H1 (cell line): ENCODE measurements at regions not wholly inside any gene's neighbourhood (a gene's known extent, or its start where the extent isn't known, plus 50 kb on each side); places are given as distances from the start of the nearest gene placed in this dataset.

Source experiments
- CTCF ChIA-PET: fragments of 300-600 bp; sonication (Branson Sonifier 250); formaldehyde crosslinking; loops from one replicate; lab custom pipeline; 2021; ENCODE audit not compliant: partially characterized antibody; lab: Charles Lee
- POLR2A ChIA-PET: fragments of 300-600 bp; sonication (Branson Sonifier 250); formaldehyde crosslinking; loops from one replicate; lab custom pipeline; 2021; ENCODE audit warnings: inconsistent platforms; ENCODE audit not compliant: partially characterized antibody; lab: Charles Lee
- DNase-seq, 2 experiments: peaks; one replicate each; pipeline versions ENCODE4 v3.0.0 to v3.0.0-alpha.2; 2010 to 2022; ENCODE audit warnings: low spot score in 2 of 2, low read depth in 1 of 2, mixed read lengths in 1 of 2
- FAIRE-seq: peaks from 2 replicates; lab custom pipeline; 2011; peaks lifted over from hg19 to GRCh38; lab: Jason Lieb, UNC
- H2AFZ ChIP-seq: 2 replicates; pipeline ENCODE4 v1.8.1; 2012; ENCODE audit warnings: low read length, inconsistent platforms
- H2AK5ac ChIP-seq: 2 replicates; pipeline ENCODE4 v1.6.1; 2013; ENCODE audit warnings: low read depth, low read length
- H2BK120ac ChIP-seq: replicated peaks from 2 replicates; pipeline ENCODE3; 2013; ENCODE audit warnings: low read depth, low read length, inconsistent platforms
- H2BK12ac ChIP-seq: 2 replicates; pipeline ENCODE4 v1.6.1; 2013; ENCODE audit warnings: low read depth, low read length
- H2BK15ac ChIP-seq: 2 replicates; pipeline ENCODE4 v1.6.1; 2013; ENCODE audit warnings: low read length
- H2BK20ac ChIP-seq: 2 replicates; pipeline ENCODE4 v1.6.1; 2013; ENCODE audit warnings: low read length
- H2BK5ac ChIP-seq: 2 replicates; pipeline ENCODE4 v1.6.1; 2013; ENCODE audit warnings: low read depth, low read length
- H3K14ac ChIP-seq: 2 replicates; pipeline ENCODE4 v1.6.1; 2013; ENCODE audit warnings: inconsistent platforms; ENCODE audit not compliant: insufficient read length
- H3K18ac ChIP-seq: 2 replicates; pipeline ENCODE4 v1.6.1; 2013; ENCODE audit warnings: low read length; ENCODE audit errors: extremely low read depth
- H3K23ac ChIP-seq: 2 replicates; pipeline ENCODE4 v1.6.1; 2013; ENCODE audit warnings: inconsistent platforms; ENCODE audit not compliant: insufficient read length
- H3K23me2 ChIP-seq: 2 replicates; pipeline ENCODE4 v1.6.1; 2013; ENCODE audit warnings: low read depth, low read length
- H3K27ac ChIP-seq: 2 replicates; pipeline ENCODE4 v1.6.1; 2011; ENCODE audit warnings: low read depth, low read length, inconsistent platforms
- H3K27me3 ChIP-seq, 4 experiments: replicated peaks in 1 of 4; 1 replicate in 1 of 4; 2 replicates in 3 of 4; pipeline versions ENCODE4 v1.6.1 to v1.8.1; 2011 to 2013; ENCODE audit warnings: low read length in 3 of 4, mild to moderate bottlenecking in 3 of 4, inconsistent platforms in 2 of 4, mixed read lengths in 2 of 4, moderate library complexity in 1 of 4; ENCODE audit not compliant: control insufficient read depth in 3 of 4, insufficient read depth in 3 of 4; ENCODE audit errors: extremely low read depth in 1 of 4
- H3K36me3 ChIP-seq, 4 experiments: 2 replicates each; pipeline versions ENCODE4 v1.6.1 to v1.8.1; 2011 to 2013; ENCODE audit warnings: mild to moderate bottlenecking in 4 of 4, low read length in 3 of 4, moderate library complexity in 2 of 4, control low read depth in 1 of 4, inconsistent platforms in 1 of 4; ENCODE audit not compliant: insufficient read depth in 4 of 4, control insufficient read depth in 2 of 4
- H3K4ac ChIP-seq: replicated peaks from 2 replicates; pipeline ENCODE3; 2013; ENCODE audit warnings: low read length, low read depth, mixed read lengths, inconsistent platforms; ENCODE audit not compliant: insufficient read length
- H3K4me1 ChIP-seq, 4 experiments: replicated peaks in 1 of 4; 1 replicate in 1 of 4; 2 replicates in 3 of 4; pipeline versions ENCODE4 v1.6.1 to v1.8.1; 2011 to 2013; ENCODE audit warnings: low read length in 3 of 4, inconsistent platforms in 2 of 4, mixed read lengths in 1 of 4; ENCODE audit not compliant: insufficient read depth in 4 of 4, control insufficient read depth in 3 of 4
- H3K4me2 ChIP-seq, 2 experiments: 2 replicates each; pipeline versions ENCODE4 v1.6.1 to v1.8.1; 2011 to 2013; ENCODE audit warnings: low read depth in 2 of 2, low read length in 2 of 2, control low read depth in 1 of 2, inconsistent platforms in 1 of 2, mild to moderate bottlenecking in 1 of 2; ENCODE audit not compliant: insufficient read depth in 1 of 2
- H3K4me3 ChIP-seq, 4 experiments: fragments of 200-600, 300-600 bp in 1 of 4; sonication (generic), shearing (Covaris generic), sonication (Bioruptor Twin) in 1 of 4; 2 replicates each; pipeline versions ENCODE4 v1.5.1 to v1.8.1; 2011 to 2016; ENCODE audit warnings: low read length in 4 of 4, low read depth in 3 of 4, control low read depth in 2 of 4, inconsistent platforms in 2 of 4, mild to moderate bottlenecking in 2 of 4, mixed read lengths in 1 of 4, moderate library complexity in 1 of 4; ENCODE audit not compliant: insufficient read depth in 2 of 4; ENCODE audit errors: extremely low read depth in 1 of 4
- H3K56ac ChIP-seq: replicated peaks from 2 replicates; pipeline ENCODE3; 2013; ENCODE audit warnings: low read depth, mild to moderate bottlenecking, mixed read lengths, low read length, inconsistent platforms; ENCODE audit not compliant: insufficient read length
- H3K79me1 ChIP-seq: 2 replicates; pipeline ENCODE4 v1.6.1; 2013; ENCODE audit warnings: low read depth, low read length, control low read depth
- H3K79me2 ChIP-seq, 2 experiments: 2 replicates each; pipeline versions ENCODE4 v1.6.1 to v1.8.1; 2012 to 2013; ENCODE audit warnings: low read length in 2 of 2, mild to moderate bottlenecking in 2 of 2, inconsistent platforms in 1 of 2; ENCODE audit not compliant: insufficient read depth in 2 of 2, control insufficient read depth in 1 of 2
- H3K9ac ChIP-seq, 4 experiments: replicated peaks in 1 of 4; 1 replicate in 1 of 4; 2 replicates in 3 of 4; pipeline versions ENCODE4 v1.6.1 to v1.8.1; 2011 to 2013; ENCODE audit warnings: low read depth in 3 of 4, low read length in 3 of 4, control low read depth in 2 of 4, mild to moderate bottlenecking in 2 of 4, moderate library complexity in 2 of 4, inconsistent platforms in 1 of 4; ENCODE audit errors: extremely low read depth in 1 of 4
- H3K9me3 ChIP-seq, 2 experiments: 2 replicates each; pipeline versions ENCODE4 v1.6.1 to v1.8.1; 2012 to 2013; ENCODE audit warnings: mild to moderate bottlenecking in 2 of 2, moderate library complexity in 2 of 2, control low read depth in 1 of 2, inconsistent platforms in 1 of 2, low read depth in 1 of 2, low read length in 1 of 2, mixed read lengths in 1 of 2; ENCODE audit not compliant: insufficient read depth in 2 of 2
- H4K20me1 ChIP-seq, 2 experiments: replicated peaks in 1 of 2; 2 replicates each; pipeline versions ENCODE3 to v1.8.1; 2011 to 2013; ENCODE audit warnings: inconsistent platforms in 2 of 2, low read length in 2 of 2, mild to moderate bottlenecking in 1 of 2; ENCODE audit not compliant: insufficient read depth in 2 of 2, control insufficient read depth in 1 of 2
- H4K5ac ChIP-seq: 2 replicates; pipeline ENCODE4 v1.6.1; 2013; ENCODE audit warnings: low read length, low read depth, mixed read lengths, inconsistent platforms; ENCODE audit not compliant: insufficient read length
- H4K8ac ChIP-seq: 2 replicates; pipeline ENCODE4 v1.8.0; 2013; ENCODE audit warnings: mild to moderate bottlenecking, moderate library complexity, low read length, inconsistent platforms; ENCODE audit not compliant: insufficient read depth; ENCODE audit errors: extremely low read depth
- H4K91ac ChIP-seq: replicated peaks from 2 replicates; pipeline ENCODE3; 2013; ENCODE audit warnings: low read length, mixed read lengths, inconsistent platforms; ENCODE audit not compliant: insufficient read length
- MAFK ChIP-seq: IDR thresholded peaks from 2 replicates; pipeline ENCODE4 v1.6.1; 2012; ENCODE audit warnings: low read depth, mild to moderate bottlenecking, improper control_type of control experiment, low read length
- WGBS, 2 experiments: shearing (Covaris generic) in 1 of 2; methylation state at CpG; one replicate each; pipeline versions ENCODE4 v1.1.6 to v1.1.7; 2013 to 2015; ENCODE audit warnings: low lambda C conversion rate in 2 of 2, mixed read lengths in 2 of 2, inconsistent platforms in 1 of 2, low coverage in 1 of 2, missing lambda C conversion rate in 1 of 2; ENCODE audit not compliant: insufficient replicate concordance in 2 of 2, insufficient coverage in 1 of 2, insufficient read length in 1 of 2; ENCODE audit errors: extremely low coverage in 1 of 2, missing lambda C conversion rate in 1 of 2; 5-methylcytosine and 5-hydroxymethylcytosine counted together

- Histone ChIP-seq H3K4me3 (no peak overlapping the region), H3K4me2 (no peak overlapping the region), H2BK15ac (no peak overlapping the region), H3K4me1 (no peaks in the 10 kb centered on the region), H3K9ac (no peak overlapping the region), H3K23ac (no peak overlapping the region), H3K27me3 (no peaks in the 10 kb centered on the region), H3K4ac (no peak overlapping the region), H2AK5ac (no peak overlapping the region), H4K91ac (no peak overlapping the region), H2BK120ac (no peak overlapping the region), H4K5ac (no peak overlapping the region), H3K18ac (no peak overlapping the region), H2BK20ac (no peak overlapping the region), H2BK12ac (no peak overlapping the region), H4K20me1 (no peaks in the 10 kb centered on the region), H4K8ac (no peak overlapping the region), H3K36me3 (no peaks in the 10 kb centered on the region), H3K23me2 (no peaks in the 10 kb centered on the region), H2AFZ (no peak overlapping the region), H3K9me3 (no peaks in the 10 kb centered on the region), H3K56ac (no peak overlapping the region), H3K14ac (no peak overlapping the region), H3K79me2 (no peaks in the 10 kb centered on the region), H2BK5ac (no peak overlapping the region), H3K79me1 (no peaks in the 10 kb centered on the region), H3K27ac (no peak overlapping the region)
- no peak for TF ChIP-seq MAFK
- CTCF ChIA-PET, result no interaction called here
- FAIRE-seq (no peak), DNase-seq (no peak)
- POLR2A ChIA-PET, result no interaction called here
- WGBS, 2 experiments, result 95% methylated on average over 3 of the region's 3 CpGs; no CpG with 5 or more reads in 1 of the 2 experiments
These were observed 506.2 kb upstream of the ZWINT start for GRCh38 chr10:56867236-56867635.
